CD14-positive monocyte (primary cell): ENCODE measurements at regions not wholly inside any gene's neighbourhood (a gene's known extent, or its start where the extent isn't known, plus 50 kb on each side); places are given as distances from the start of the nearest gene placed in this dataset.

Experiments used
- DNase-seq, 3 donors: peaks; one replicate each; pipeline ENCODE4 v3.0.0-alpha.2; 2011 to 2022
- H2AFZ ChIP-seq: 2 replicates; pipeline ENCODE4 v1.6.0; 2012; ENCODE audit warnings: mild to moderate bottlenecking, low read depth, low read length, inconsistent platforms; ENCODE audit not compliant: insufficient read depth, poor library complexity, severe bottlenecking
- H3K27ac ChIP-seq, 2 donors: 1 replicate in 1 of 2; 2 replicates in 1 of 2; pipeline ENCODE4 v1.5.1; 2012 to 2013; ENCODE audit warnings: low read length in 2 of 2, control low read depth in 1 of 2, inconsistent platforms in 1 of 2, low read depth in 1 of 2, mild to moderate bottlenecking in 1 of 2
- H3K27me3 ChIP-seq, 2 donors: one replicate each; pipeline versions ENCODE4 v1.6.0 to v1.6.1; 2011 to 2013; ENCODE audit warnings: low read length in 2 of 2; ENCODE audit not compliant: control insufficient read depth in 2 of 2, insufficient read depth in 2 of 2
- H3K36me3 ChIP-seq, 2 donors: replicated peaks in 1 of 2; 1 replicate in 1 of 2; 2 replicates in 1 of 2; pipeline versions ENCODE4 v1.5.1 to v1.6.1; 2012 to 2013; ENCODE audit warnings: low read length in 2 of 2, control low read depth in 1 of 2, inconsistent platforms in 1 of 2, mild to moderate bottlenecking in 1 of 2; ENCODE audit not compliant: insufficient read depth in 2 of 2, control insufficient read depth in 1 of 2
- H3K4me1 ChIP-seq, 2 donors: 1 replicate in 1 of 2; 2 replicates in 1 of 2; pipeline versions ENCODE4 v1.5.1 to v1.6.1; 2012 to 2013; ENCODE audit warnings: low read length in 2 of 2, control low read depth in 1 of 2, inconsistent platforms in 1 of 2, mild to moderate bottlenecking in 1 of 2, moderate library complexity in 1 of 2; ENCODE audit not compliant: insufficient read depth in 2 of 2, control insufficient read depth in 1 of 2
- H3K4me2 ChIP-seq: replicated peaks from 2 replicates; pipeline ENCODE3; 2012; ENCODE audit warnings: low read length, moderate library complexity, mild to moderate bottlenecking; ENCODE audit not compliant: poor library complexity, severe bottlenecking; ENCODE audit errors: extremely low read depth
- H3K4me3 ChIP-seq, 3 experiments: fragments of 200-600 bp in 1 of 3; sonication (generic) in 1 of 3; replicated peaks in 1 of 3; 1 replicate in 2 of 3; 2 replicates in 1 of 3; pipeline ENCODE4 v1.5.1; 2011 to 2013; ENCODE audit warnings: low read length in 3 of 3, mild to moderate bottlenecking in 3 of 3, control low read depth in 2 of 3, low read depth in 2 of 3, inconsistent platforms in 1 of 3, moderate library complexity in 1 of 3
- H3K79me2 ChIP-seq: 2 replicates; pipeline ENCODE4 v1.6.0; 2012; ENCODE audit warnings: mild to moderate bottlenecking, control low read depth, inconsistent platforms, low read length, moderate library complexity; ENCODE audit not compliant: insufficient read depth
- H3K9ac ChIP-seq: 2 replicates; pipeline ENCODE4 v1.6.0; 2017; ENCODE audit warnings: low read length, mild to moderate bottlenecking; ENCODE audit not compliant: insufficient read depth, poor library complexity, severe bottlenecking
- H3K9me3 ChIP-seq, 2 donors: replicated peaks in 1 of 2; 1 replicate in 1 of 2; 2 replicates in 1 of 2; pipeline versions ENCODE4 v1.5.1 to v1.6.1; 2012 to 2013; ENCODE audit warnings: low read length in 2 of 2, control low read depth in 1 of 2; ENCODE audit not compliant: control insufficient read depth in 1 of 2, insufficient read depth in 1 of 2
- H4K20me1 ChIP-seq: 2 replicates; pipeline ENCODE4 v1.6.0; 2012; ENCODE audit warnings: mild to moderate bottlenecking, low read length, control low read depth, moderate library complexity; ENCODE audit not compliant: insufficient read depth
- H3K27ac Mint-ChIP-seq, 7 donors: one replicate each; pipeline ENCODE4 v1.8.0; 2020; ENCODE audit warnings: mild to moderate bottlenecking in 7 of 7, mixed read lengths in 7 of 7, moderate library complexity in 6 of 7, inconsistent platforms in 2 of 7
- H3K27me3 Mint-ChIP-seq, 3 donors: one replicate each; pipeline ENCODE4 v1.8.0; 2021 to 2022; ENCODE audit warnings: low read depth in 3 of 3, mild to moderate bottlenecking in 3 of 3, mixed read lengths in 3 of 3, moderate library complexity in 3 of 3, inconsistent platforms in 1 of 3
- H3K36me3 Mint-ChIP-seq, 2 donors: one replicate each; pipeline ENCODE4 v1.8.0; 2020; ENCODE audit warnings: mixed read lengths in 2 of 2, inconsistent platforms in 1 of 2, mild to moderate bottlenecking in 1 of 2
- H3K4me1 Mint-ChIP-seq: one replicate; pipeline ENCODE4 v1.8.0; 2020; ENCODE audit warnings: mild to moderate bottlenecking, mixed read lengths
- H3K4me3 Mint-ChIP-seq, 2 donors: one replicate each; pipeline ENCODE4 v1.8.0; 2020; ENCODE audit warnings: mild to moderate bottlenecking in 2 of 2, mixed read lengths in 2 of 2, moderate library complexity in 1 of 2
- H3K9me3 Mint-ChIP-seq, 7 donors: one replicate each; pipeline ENCODE4 v1.8.0; 2020 to 2022; ENCODE audit warnings: mixed read lengths in 7 of 7, mild to moderate bottlenecking in 6 of 7, moderate library complexity in 6 of 7, inconsistent platforms in 2 of 7
- WGBS: methylation state at CpG from one replicate; pipeline ENCODE4 v1.1.5; 2013; ENCODE audit warnings: missing lambda C conversion rate; ENCODE audit not compliant: insufficient coverage; 5-methylcytosine and 5-hydroxymethylcytosine counted together
- intact Hi-C, 2 donors: fragments of 100-400 bp; cut with micrococcal nuclease; formaldehyde crosslinking; loops; one replicate each; pipeline versions ENCODE4 v1.15.0 to v1.15.1; 2023
- TF ChIP-seq, protein P1 (sequence below): fragments of 200-600 bp; IDR thresholded peaks from one replicate; pipeline ENCODE4 v1.8.0; 2022; ENCODE audit warnings: antibody characterized with exemption, mild to moderate bottlenecking

DNA sequence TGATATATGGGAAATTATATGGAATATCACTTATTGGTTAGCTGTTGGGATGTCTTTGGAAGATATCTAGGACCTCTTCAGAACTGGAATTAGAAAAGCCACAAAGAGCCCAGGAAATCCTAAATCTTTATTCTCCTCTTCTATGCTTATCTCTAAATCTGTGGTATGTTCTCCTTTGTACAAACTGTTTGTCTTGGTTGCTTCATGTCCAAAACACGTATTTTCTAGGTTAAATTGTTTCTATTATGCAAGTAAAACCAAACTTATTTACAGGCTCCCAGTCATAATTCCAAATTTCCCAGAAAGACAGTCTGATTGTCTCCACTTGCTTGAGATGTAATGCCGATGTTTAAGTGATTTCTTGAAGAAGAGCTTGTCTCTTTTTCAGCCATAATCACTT lies 650.9 kb downstream of the CDH11 start:
- no peaks in the 10 kb centered on the region for H3K27me3 ChIP-seq
- Mint-ChIP-seq H3K4me1 (no peaks in the 10 kb centered on the region), H3K27me3 (no peaks in the 10 kb centered on the region), H3K9me3 (peaks cover 0 to 3% (median 0%) of the 10 kb centered on the region in 7 donors), H3K27ac (no peak overlapping the region), H3K4me3 (no peak overlapping the region), H3K36me3 (no peaks in the 10 kb centered on the region)
- H3K9me3 ChIP-seq = no peaks in the 10 kb centered on the region
- TF ChIP-seq, protein P1, sequence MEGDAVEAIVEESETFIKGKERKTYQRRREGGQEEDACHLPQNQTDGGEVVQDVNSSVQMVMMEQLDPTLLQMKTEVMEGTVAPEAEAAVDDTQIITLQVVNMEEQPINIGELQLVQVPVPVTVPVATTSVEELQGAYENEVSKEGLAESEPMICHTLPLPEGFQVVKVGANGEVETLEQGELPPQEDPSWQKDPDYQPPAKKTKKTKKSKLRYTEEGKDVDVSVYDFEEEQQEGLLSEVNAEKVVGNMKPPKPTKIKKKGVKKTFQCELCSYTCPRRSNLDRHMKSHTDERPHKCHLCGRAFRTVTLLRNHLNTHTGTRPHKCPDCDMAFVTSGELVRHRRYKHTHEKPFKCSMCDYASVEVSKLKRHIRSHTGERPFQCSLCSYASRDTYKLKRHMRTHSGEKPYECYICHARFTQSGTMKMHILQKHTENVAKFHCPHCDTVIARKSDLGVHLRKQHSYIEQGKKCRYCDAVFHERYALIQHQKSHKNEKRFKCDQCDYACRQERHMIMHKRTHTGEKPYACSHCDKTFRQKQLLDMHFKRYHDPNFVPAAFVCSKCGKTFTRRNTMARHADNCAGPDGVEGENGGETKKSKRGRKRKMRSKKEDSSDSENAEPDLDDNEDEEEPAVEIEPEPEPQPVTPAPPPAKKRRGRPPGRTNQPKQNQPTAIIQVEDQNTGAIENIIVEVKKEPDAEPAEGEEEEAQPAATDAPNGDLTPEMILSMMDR = no peak
- no peaks in the 10 kb centered on the region for H3K79me2 ChIP-seq
- H2AFZ ChIP-seq = no peak overlapping the region
- no peaks in the 10 kb centered on the region for H4K20me1 ChIP-seq
- no peak overlapping the region for H3K9ac ChIP-seq
- intact Hi-C loops = no loop called here
- H3K4me2 ChIP-seq = no peak overlapping the region
- whole genome bisulfite sequencing = no CpG with 5 or more reads among the region's 2 CpGs
- no peaks in the 10 kb centered on the region for H3K4me1 ChIP-seq
- no peak for DNase-seq
- no peak overlapping the region for H3K4me3 ChIP-seq
- H3K27ac ChIP-seq = no peak overlapping the region
- no peaks in the 10 kb centered on the region for H3K36me3 ChIP-seq

DNA sequence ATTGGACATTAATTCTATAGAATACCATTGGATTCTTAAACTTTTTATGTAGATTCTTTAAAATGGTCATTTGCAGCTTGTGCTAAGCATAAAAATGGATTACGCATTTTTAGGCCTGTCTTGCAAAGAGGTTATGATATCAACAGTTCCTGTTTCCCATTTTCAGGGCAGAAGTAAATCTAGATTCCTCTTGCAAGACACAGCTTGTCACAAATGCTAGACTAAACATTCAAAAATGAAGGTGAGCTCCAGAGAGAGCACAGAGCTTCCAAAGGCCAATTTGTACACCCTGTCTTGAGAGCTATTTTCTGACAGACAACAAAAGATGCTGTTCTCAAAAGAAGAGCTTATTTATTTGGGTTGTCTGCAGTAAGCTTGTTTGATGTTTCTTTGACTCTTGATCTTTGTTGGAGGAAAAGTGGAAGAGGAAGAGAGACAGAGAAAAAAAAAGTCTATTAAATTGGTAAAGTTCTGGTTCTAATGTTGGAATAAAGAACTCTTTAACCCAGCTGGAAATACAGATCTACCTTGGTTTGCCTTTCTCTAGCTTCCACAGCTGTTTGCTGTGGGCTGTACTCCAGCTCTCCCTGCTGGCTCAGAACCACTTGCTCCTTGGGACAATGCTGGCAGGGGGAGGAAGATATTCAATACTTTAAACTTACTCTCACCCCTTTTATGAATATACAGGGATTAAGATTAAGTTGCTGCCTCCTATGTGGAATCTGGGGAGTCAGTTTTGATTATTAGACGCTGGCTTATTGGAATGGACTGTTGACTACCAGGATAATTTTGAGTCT lies 651.8 kb downstream of the CDH11 start:
- H3K36me3 ChIP-seq = no peaks in the 10 kb centered on the region
- H3K27ac ChIP-seq = no peak overlapping the region
- no peaks in the 10 kb centered on the region for H3K27me3 Mint-ChIP-seq
- H3K4me2 ChIP-seq = no peak overlapping the region
- no peaks in the 10 kb centered on the region for H3K79me2 ChIP-seq
- H3K36me3 Mint-ChIP-seq = no peaks in the 10 kb centered on the region
- H3K27ac Mint-ChIP-seq = no peak overlapping the region
- H3K4me1 ChIP-seq = no peaks in the 10 kb centered on the region
- H2AFZ ChIP-seq = no peak overlapping the region
- peaks cover 0 to 3% (median 0%) of the 10 kb centered on the region in 7 donors for H3K9me3 Mint-ChIP-seq
- intact Hi-C loops = no loop called here
- TF ChIP-seq, protein P1 = no peak
- H3K4me1 Mint-ChIP-seq = no peaks in the 10 kb centered on the region
- H3K27me3 ChIP-seq = no peaks in the 10 kb centered on the region
- no peak overlapping the region for H3K4me3 Mint-ChIP-seq
- H3K9me3 ChIP-seq = no peaks in the 10 kb centered on the region
- no peak overlapping the region for H3K9ac ChIP-seq
- no peak overlapping the region for H3K4me3 ChIP-seq
- H4K20me1 ChIP-seq = no peaks in the 10 kb centered on the region
- 100% methylated on average over 1 of the region's 2 CpGs for WGBS
- DNase-seq = no peak
